ENCODE measurements at regions not wholly inside any gene's neighbourhood (a gene's known extent, or its start where the extent isn't known, plus 50 kb on each side); places are given as distances from the start of the nearest gene placed in this dataset.
"Not testable (repeated sequence)": the region's sequence is repeated elsewhere in the genome, so short reads cannot be mapped to it uniquely, and the experiment has no call there.

DNA sequence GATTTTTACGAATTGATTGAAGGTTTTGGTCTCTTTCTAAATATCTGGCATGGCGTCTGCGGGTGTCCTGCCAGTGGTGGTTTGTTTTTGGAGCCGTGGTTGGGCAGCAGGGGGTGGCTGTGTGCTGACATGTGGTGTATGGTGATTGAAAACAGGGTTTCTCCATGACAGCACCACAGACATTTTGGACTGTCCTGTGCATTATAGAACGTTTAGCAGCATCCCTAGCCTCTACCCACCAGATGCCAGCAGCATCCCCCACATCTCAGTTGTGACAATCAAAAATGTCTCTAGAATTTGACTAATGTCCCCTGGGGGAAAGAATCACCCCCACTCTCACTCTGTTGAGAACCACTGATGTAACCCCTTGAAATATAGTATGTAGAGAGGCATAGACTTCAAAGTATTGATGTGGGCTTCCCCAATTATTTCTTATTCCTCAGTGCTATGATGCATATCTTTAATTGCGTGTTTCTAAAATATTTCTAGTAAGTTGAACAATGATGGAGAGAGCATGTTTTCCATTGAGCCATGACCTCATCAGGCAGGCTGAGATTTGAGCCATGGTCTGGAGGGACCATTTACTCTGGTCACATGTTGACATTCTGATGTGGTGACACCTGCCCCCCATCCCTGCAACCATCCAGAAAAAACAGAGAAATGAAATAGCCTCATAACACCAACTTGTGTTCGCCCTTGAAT lies 77.4 kb upstream of the MID1 start:
- TF ChIP-seq, protein P1, sequence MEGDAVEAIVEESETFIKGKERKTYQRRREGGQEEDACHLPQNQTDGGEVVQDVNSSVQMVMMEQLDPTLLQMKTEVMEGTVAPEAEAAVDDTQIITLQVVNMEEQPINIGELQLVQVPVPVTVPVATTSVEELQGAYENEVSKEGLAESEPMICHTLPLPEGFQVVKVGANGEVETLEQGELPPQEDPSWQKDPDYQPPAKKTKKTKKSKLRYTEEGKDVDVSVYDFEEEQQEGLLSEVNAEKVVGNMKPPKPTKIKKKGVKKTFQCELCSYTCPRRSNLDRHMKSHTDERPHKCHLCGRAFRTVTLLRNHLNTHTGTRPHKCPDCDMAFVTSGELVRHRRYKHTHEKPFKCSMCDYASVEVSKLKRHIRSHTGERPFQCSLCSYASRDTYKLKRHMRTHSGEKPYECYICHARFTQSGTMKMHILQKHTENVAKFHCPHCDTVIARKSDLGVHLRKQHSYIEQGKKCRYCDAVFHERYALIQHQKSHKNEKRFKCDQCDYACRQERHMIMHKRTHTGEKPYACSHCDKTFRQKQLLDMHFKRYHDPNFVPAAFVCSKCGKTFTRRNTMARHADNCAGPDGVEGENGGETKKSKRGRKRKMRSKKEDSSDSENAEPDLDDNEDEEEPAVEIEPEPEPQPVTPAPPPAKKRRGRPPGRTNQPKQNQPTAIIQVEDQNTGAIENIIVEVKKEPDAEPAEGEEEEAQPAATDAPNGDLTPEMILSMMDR (IDR thresholded peaks at IDR 0.05; ENCODE audit: insufficient read depth, low read depth, low read length) = no peak
- no peak for DNase-seq (ENCODE audit: low read depth)
- no peak overlapping the region for H3K4me3 ChIP-seq (ENCODE audit: low read depth, low read length)

DNA sequence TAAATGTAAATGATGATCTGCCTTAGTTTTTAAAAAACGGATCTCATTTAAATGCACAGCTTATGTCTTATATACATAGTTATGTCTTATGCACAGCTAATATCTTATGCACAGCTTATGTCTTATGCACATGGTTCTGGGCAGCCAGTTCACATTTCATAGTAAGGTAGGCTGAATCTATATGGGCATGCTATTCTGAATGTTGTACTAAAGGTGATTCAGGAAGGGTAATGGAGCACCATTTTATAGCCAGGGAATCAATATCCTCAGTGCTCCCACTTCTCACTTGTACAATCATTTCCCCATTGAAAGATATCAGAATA lies 77.9 kb upstream of the MID1 start:
- H3K4me3 ChIP-seq (ENCODE audit: low read depth, low read length) = no peak overlapping the region
- TF ChIP-seq, protein P1 (IDR thresholded peaks at IDR 0.05; ENCODE audit: insufficient read depth, low read depth, low read length) = no peak
- no peak for DNase-seq (ENCODE audit: low read depth)

DNA sequence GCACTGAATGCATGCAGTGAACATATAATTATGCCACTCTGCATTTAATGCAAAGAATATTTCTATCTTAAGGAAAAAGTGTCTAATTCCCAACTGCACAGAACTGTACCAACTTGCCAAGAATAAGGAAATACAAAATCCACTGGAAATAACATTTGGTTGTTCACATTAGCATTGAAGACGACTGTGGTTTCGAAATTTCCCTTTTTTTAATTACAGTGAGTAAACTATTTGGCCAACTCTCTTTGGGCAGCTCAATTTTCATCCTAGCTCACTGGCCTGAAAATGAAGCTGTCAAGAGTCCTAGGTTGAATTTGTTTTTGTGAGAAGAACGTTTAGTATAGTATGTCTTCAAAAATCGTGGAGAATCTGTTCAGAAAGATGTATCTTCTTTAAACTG lies 81.6 kb upstream of the MID1 start:
- no peak for DNase-seq (ENCODE audit: low read depth)
- no peak overlapping the region for H3K4me3 ChIP-seq (ENCODE audit: low read depth, low read length)
- TF ChIP-seq, protein P1 (IDR thresholded peaks at IDR 0.05; ENCODE audit: insufficient read depth, low read depth, low read length) = no peak

DNA sequence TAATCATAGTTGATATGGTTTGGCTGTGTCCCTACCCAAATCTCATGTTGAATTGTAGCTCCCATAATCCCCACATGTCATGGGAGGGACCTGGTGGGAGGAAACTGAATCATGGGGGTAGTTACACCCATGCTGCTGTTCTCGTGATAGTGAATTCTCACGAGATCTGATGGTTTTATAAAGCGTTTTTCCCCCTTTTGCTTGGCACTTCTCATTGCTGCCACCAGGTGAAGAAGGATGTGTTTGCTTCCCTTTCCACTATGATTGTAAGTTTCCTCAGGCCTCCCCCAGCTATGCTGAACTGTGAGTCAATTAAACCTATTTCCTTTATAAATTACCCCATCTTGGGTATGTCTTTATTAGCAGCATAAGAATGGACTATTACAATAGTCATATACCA lies 86.0 kb upstream of the MID1 start:
- DNase-seq (ENCODE audit: low read depth); H3K4me3 ChIP-seq (ENCODE audit: low read depth, low read length): not testable (repeated sequence)
- TF ChIP-seq, protein P1 (IDR thresholded peaks at IDR 0.05; ENCODE audit: insufficient read depth, low read depth, low read length) = peak; percentile 7

DNA sequence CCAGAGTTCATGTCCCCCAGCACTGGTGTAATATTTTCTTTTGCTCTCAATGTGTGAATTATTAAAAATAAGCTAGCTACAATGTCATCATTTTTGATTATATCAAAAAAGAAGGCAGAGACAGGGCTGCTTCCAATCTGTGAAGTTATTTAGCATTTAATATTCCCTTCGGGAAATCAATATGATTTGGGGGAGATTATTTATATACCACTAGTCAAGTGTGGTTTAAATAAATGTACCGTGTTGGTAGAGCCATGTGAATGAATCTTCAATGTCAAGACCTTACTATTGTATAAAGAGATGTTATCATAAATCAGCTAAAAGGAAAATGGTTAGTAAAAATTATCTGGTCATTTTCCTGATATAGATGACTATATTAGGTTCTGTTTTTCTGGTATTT lies 87.4 kb upstream of the MID1 start:
- no peak overlapping the region for H3K4me3 ChIP-seq (ENCODE audit: low read depth, low read length)
- TF ChIP-seq, protein P1 (IDR thresholded peaks at IDR 0.05; ENCODE audit: insufficient read depth, low read depth, low read length) = no peak
- DNase-seq (ENCODE audit: low read depth) = no peak

DNA sequence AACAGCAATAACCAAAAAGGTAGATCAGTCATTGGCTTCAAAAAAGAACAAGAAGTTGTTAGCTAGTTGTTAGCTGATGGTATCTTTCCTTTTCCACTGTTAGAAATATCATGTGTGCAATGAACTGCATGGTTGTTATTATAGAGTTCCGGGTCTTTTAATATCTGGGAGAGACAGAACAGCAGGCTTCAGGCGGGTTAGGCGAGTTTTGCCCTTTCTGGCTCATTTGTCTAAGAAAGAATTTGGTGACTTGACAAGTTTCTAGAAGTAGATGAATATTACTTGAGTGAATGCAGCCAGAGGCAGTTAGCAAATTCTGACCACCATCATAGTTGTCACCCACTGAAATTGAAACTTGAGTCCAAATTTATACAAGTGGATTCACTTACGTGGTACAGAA lies 88.9 kb upstream of the MID1 start:
- H3K4me3 ChIP-seq (ENCODE audit: low read depth, low read length) = no peak overlapping the region
- no peak for DNase-seq (ENCODE audit: low read depth)
- TF ChIP-seq, protein P1 (IDR thresholded peaks at IDR 0.05; ENCODE audit: insufficient read depth, low read depth, low read length) = no peak

DNA sequence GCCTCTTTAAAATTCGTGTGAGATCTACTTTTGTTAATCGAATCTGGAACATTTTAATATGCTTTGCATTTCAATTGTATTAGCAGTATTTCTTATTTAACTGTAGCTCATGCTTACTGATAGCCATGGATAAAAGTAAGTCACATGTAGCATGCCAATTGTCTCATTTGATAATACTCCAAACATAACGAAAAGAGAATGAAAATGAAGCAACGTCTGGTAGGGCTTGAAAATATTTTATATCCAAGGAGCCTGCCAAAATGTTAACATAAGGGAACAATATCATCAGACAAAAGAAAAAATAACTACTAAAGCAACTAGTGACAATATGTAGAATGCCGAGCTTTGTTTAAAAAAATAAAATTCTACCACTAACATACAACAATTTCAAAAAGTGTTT lies 94.1 kb upstream of the MID1 start:
- DNase-seq (ENCODE audit: low read depth) = no peak
- TF ChIP-seq, protein P1 (IDR thresholded peaks at IDR 0.05; ENCODE audit: insufficient read depth, low read depth, low read length) = no peak
- no peak overlapping the region for H3K4me3 ChIP-seq (ENCODE audit: low read depth, low read length)
